Spleen (tissue), 11 donors: ENCODE measurements at regions not wholly inside any gene's neighbourhood (a gene's known extent, or its start where the extent isn't known, plus 50 kb on each side); places are given as distances from the start of the nearest gene placed in this dataset.

Source experiments
- DNase-seq: peaks from one replicate; pipeline ENCODE4 v3.0.0-alpha.2; 2020
- H3K27ac ChIP-seq, 8 donors: fragments of 200-600 bp; sonication (generic) in 7 of 8; 1 replicate in 4 of 8; 2 replicates in 4 of 8; pipeline versions ENCODE4 v1.5.0 to v1.8.0; 2016 to 2021; ENCODE audit warnings: inconsistent platforms in 4 of 8, mild to moderate bottlenecking in 4 of 8, moderate library complexity in 1 of 8
- H3K27me3 ChIP-seq, 7 donors: fragments of 200-600 bp; sonication (generic) in 6 of 7; replicated peaks in 1 of 7; 1 replicate in 4 of 7; 2 replicates in 3 of 7; pipeline versions ENCODE4 v1.5.0 to v1.8.0; 2016 to 2021; ENCODE audit warnings: inconsistent platforms in 3 of 7, mild to moderate bottlenecking in 1 of 7
- H3K36me3 ChIP-seq, 6 donors: fragments of 200-600 bp; sonication (generic) in 5 of 6; 1 replicate in 4 of 6; 2 replicates in 2 of 6; pipeline versions ENCODE4 v1.5.0 to v1.8.0; 2016 to 2021; ENCODE audit warnings: inconsistent platforms in 2 of 6
- H3K4me1 ChIP-seq, 6 donors: fragments of 200-600 bp; sonication (generic) in 5 of 6; 1 replicate in 3 of 6; 2 replicates in 3 of 6; pipeline versions ENCODE4 v1.5.0 to v1.8.0; 2016 to 2021; ENCODE audit warnings: inconsistent platforms in 3 of 6
- H3K4me3 ChIP-seq, 8 donors: fragments of 200-600 bp; sonication (generic) in 7 of 8; 1 replicate in 4 of 8; 2 replicates in 4 of 8; pipeline versions ENCODE4 v1.5.0 to v1.8.0; 2016 to 2021; ENCODE audit warnings: inconsistent platforms in 4 of 8, mild to moderate bottlenecking in 4 of 8, moderate library complexity in 2 of 8
- H3K9me3 ChIP-seq, 8 donors: fragments of 200-600 bp; sonication (generic) in 7 of 8; 1 replicate in 4 of 8; 2 replicates in 4 of 8; pipeline versions ENCODE4 v1.5.0 to v1.8.0; 2016 to 2021; ENCODE audit warnings: inconsistent platforms in 4 of 8
- CTCF ChIP-seq, 11 experiments: fragments of 200-600 bp in 7 of 11; fragments of 450-650 bp in 4 of 11; sonication (generic) in 4 of 11; IDR thresholded peaks in 8 of 11; conservative IDR thresholded peaks in 3 of 11; 1 replicate in 7 of 11; 2 replicates in 4 of 11; pipeline versions ENCODE4 v1.4.0 to v1.8.0; 2016 to 2021; ENCODE audit warnings: antibody characterized with exemption in 11 of 11, inconsistent platforms in 4 of 11, mild to moderate bottlenecking in 1 of 11
- POLR2A ChIP-seq, 3 donors: fragments of 450-650 bp; IDR thresholded peaks; one replicate each; pipeline ENCODE4 v1.5.1; 2017; ENCODE audit warnings: antibody characterized with exemption in 3 of 3, mild to moderate bottlenecking in 1 of 3
- POLR2AphosphoS5 ChIP-seq, 3 donors: sonication (generic); formaldehyde crosslinking; IDR thresholded peaks; one replicate each; pipeline ENCODE4 v1.5.1; 2017; ENCODE audit warnings: antibody characterized with exemption in 3 of 3
- WGBS, 5 donors: extraction: QIAGEN DNeasy Blood & Tissue Kit in 3 of 5; methylation state at CpG; one replicate each; pipeline versions ENCODE4 v1.1.5 to v1.1.7; 2013 to 2018; 5-methylcytosine and 5-hydroxymethylcytosine counted together
- intact Hi-C: fragments of 100-400 bp; cut with DNase I; formaldehyde crosslinking; loops from one replicate; pipeline ENCODE4 v1.15.0; 2023; ENCODE audit warnings: low total_unique reads
- donor health status: healthy with polysubstance abuse.
- donor health status: DM: no; HTN: no; CAD: no; lungs with moderate emphysema.
- donor health status: DM: no; HTN: no; CAD: no.
- donor health status: Bipolar disorder and iron deficiency.
- donor health status: healthy.
- donor health status: DM: no; HTN: no; CAD: no.
- donor health status: DM: yes; HTN: yes; CAD: no.

GRCh38 chr2:105631011-105631410 is 113.7 kb upstream of the NCK2 start:
- TF ChIP-seq POLR2A (IDR thresholded peaks at IDR 0.05) (no peak), POLR2AphosphoS5 (IDR thresholded peaks at IDR 0.05) (no peak), CTCF (IDR thresholded peaks at IDR 0.05 in 8 of 11, conservative IDR thresholded peaks at IDR 0.05 in 3 of 11) (no peak)
- Histone ChIP-seq H3K9me3 (no peaks in the 10 kb centered on the region), H3K4me1 (no peaks in the 10 kb centered on the region), H3K36me3 (no peaks in the 10 kb centered on the region), H3K4me3 (no peak overlapping the region), H3K27ac (no peak overlapping the region), H3K27me3 (no peaks in the 10 kb centered on the region)
- DNase-seq = no peak
- intact Hi-C loops = no loop called here
- WGBS, 5 donors = 81 to 89% (median 85%) methylated on average over 9 of the region's 9 CpGs

GRCh38 chr2:105629634-105630033 is 115.1 kb upstream of the NCK2 start:
- DNase-seq = no peak

GRCh38 chr2:105627534-105627933 is 117.2 kb upstream of the NCK2 start:
- Histone ChIP-seq H3K4me3 (no peak overlapping the region), H3K36me3 (no peaks in the 10 kb centered on the region), H3K27ac (no peak overlapping the region), H3K4me1 (no peaks in the 10 kb centered on the region), H3K9me3 (no peaks in the 10 kb centered on the region), H3K27me3 (no peaks in the 10 kb centered on the region)
- 64 to 75% (median 73%) methylated on average over 3 of the region's 3 CpGs for WGBS, 5 donors
- no peak for DNase-seq
- TF ChIP-seq POLR2AphosphoS5 (IDR thresholded peaks at IDR 0.05) (no peak), POLR2A (IDR thresholded peaks at IDR 0.05) (no peak), CTCF (IDR thresholded peaks at IDR 0.05 in 8 of 11, conservative IDR thresholded peaks at IDR 0.05 in 3 of 11) (no peak)
- intact Hi-C loops = no loop called here

More at GRCh38 chr2:105629634-105630033, 115.1 kb upstream of the NCK2 start:
- no peaks in the 10 kb centered on the region for H3K27me3 ChIP-seq
- no peaks in the 10 kb centered on the region for H3K36me3 ChIP-seq
- H3K4me1 ChIP-seq = no peaks in the 10 kb centered on the region
- intact Hi-C loops = no loop called here
- 56 to 87% (median 65%) methylated on average over 1 of the region's 1 CpG for WGBS, 5 donors
- H3K4me3 ChIP-seq = no peak overlapping the region
- no peak for TF ChIP-seq POLR2A (IDR thresholded peaks at IDR 0.05)
- no peak for TF ChIP-seq POLR2AphosphoS5 (IDR thresholded peaks at IDR 0.05)
- TF ChIP-seq CTCF (IDR thresholded peaks at IDR 0.05 in 8 of 11, conservative IDR thresholded peaks at IDR 0.05 in 3 of 11) = no peak
- H3K27ac ChIP-seq = no peak overlapping the region
- no peaks in the 10 kb centered on the region for H3K9me3 ChIP-seq

GRCh38 chr2:105626966-105627340 is 117.8 kb upstream of the NCK2 start:
- Histone ChIP-seq H3K27ac (no peak overlapping the region), H3K4me3 (no peak overlapping the region), H3K9me3 (no peaks in the 10 kb centered on the region), H3K27me3 (no peaks in the 10 kb centered on the region), H3K4me1 (no peaks in the 10 kb centered on the region), H3K36me3 (no peaks in the 10 kb centered on the region)
- no peak for DNase-seq
- WGBS, 5 donors = 87 to 98% (median 93%) methylated on average over 3 of the region's 3 CpGs
- TF ChIP-seq CTCF (IDR thresholded peaks at IDR 0.05 in 8 of 11, conservative IDR thresholded peaks at IDR 0.05 in 3 of 11) = no peak
- TF ChIP-seq POLR2AphosphoS5 (IDR thresholded peaks at IDR 0.05) = no peak
- no peak for TF ChIP-seq POLR2A (IDR thresholded peaks at IDR 0.05)
- intact Hi-C loops = no loop called here
